IMR-90 (cell line): ENCODE measurements at regions not wholly inside any gene's neighbourhood (a gene's known extent, or its start where the extent isn't known, plus 50 kb on each side); places are given as distances from the start of the nearest gene placed in this dataset.

Source experiments
- FOS ChIP-seq: fragments of 150-350 bp; IDR thresholded peaks from 2 replicates; pipeline ENCODE4 v1.6.1; 2016; ENCODE audit warnings: low read depth, low read length
- MXI1 ChIP-seq: IDR thresholded peaks from 2 replicates; pipeline ENCODE4 v1.6.1; 2012; ENCODE audit warnings: low read depth, mild to moderate bottlenecking, low read length, moderate library complexity, borderline replicate concordance
- POLR2A ChIP-seq: IDR thresholded peaks from 2 replicates; pipeline ENCODE4 v1.6.1; 2012; ENCODE audit warnings: mild to moderate bottlenecking, low read depth, low read length
- RCOR1 ChIP-seq: IDR thresholded peaks from 2 replicates; pipeline ENCODE4 v1.6.1; 2012; ENCODE audit warnings: mild to moderate bottlenecking, low read length, improper control_type of control experiment; ENCODE audit not compliant: insufficient replicate concordance
- RFX5 ChIP-seq: IDR thresholded peaks from 2 replicates; pipeline ENCODE4 v1.8.0; 2012; ENCODE audit warnings: low read depth, mild to moderate bottlenecking, low read length, moderate library complexity
- SMC3 ChIP-seq: fragments of 150-350 bp; IDR thresholded peaks from 2 replicates; pipeline ENCODE4 v1.6.1; 2016; ENCODE audit warnings: low read depth, mild to moderate bottlenecking, antibody characterized with exemption, low read length, moderate library complexity
- TF ChIP-seq, protein P1 (sequence below): conservative IDR thresholded peaks from 2 replicates; pipeline ENCODE4 v1.5.1; 2012; ENCODE audit warnings: mild to moderate bottlenecking, low read depth, low read length, improper control_type of control experiment

DNA sequence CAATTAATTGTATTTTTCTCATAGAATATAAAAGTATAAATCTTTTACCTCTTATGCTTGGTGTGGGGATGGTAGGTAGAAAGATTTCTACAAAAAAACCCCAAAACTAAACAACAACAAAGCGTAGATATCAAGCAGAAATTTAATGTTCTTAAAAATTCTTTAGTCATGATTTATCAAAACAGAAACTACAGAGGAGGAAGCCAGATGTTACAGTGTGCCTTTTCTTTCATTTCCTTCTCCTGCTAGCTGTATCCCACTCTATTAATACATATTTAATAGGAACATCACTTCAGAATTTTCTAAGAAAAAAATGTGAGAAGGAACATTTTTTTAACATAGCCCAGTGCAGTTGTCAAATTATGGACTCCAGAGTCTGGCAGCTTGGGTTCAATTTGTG lies 420.6 kb downstream of the TUSC7 start:
- TF ChIP-seq, protein P1, sequence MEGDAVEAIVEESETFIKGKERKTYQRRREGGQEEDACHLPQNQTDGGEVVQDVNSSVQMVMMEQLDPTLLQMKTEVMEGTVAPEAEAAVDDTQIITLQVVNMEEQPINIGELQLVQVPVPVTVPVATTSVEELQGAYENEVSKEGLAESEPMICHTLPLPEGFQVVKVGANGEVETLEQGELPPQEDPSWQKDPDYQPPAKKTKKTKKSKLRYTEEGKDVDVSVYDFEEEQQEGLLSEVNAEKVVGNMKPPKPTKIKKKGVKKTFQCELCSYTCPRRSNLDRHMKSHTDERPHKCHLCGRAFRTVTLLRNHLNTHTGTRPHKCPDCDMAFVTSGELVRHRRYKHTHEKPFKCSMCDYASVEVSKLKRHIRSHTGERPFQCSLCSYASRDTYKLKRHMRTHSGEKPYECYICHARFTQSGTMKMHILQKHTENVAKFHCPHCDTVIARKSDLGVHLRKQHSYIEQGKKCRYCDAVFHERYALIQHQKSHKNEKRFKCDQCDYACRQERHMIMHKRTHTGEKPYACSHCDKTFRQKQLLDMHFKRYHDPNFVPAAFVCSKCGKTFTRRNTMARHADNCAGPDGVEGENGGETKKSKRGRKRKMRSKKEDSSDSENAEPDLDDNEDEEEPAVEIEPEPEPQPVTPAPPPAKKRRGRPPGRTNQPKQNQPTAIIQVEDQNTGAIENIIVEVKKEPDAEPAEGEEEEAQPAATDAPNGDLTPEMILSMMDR: no peak
- TF ChIP-seq SMC3 (no peak), RCOR1 (no peak), FOS (no peak), RFX5 (no peak), POLR2A (no peak), MXI1 (no peak)
